HuH-7 (cell line): ENCODE measurements at regions not wholly inside any gene's neighbourhood (a gene's known extent, or its start where the extent isn't known, plus 50 kb on each side); places are given as distances from the start of the nearest gene placed in this dataset.

Experiments used
- DNase-seq: peaks from one replicate; pipeline ENCODE4 v3.0.0; 2011; ENCODE audit warnings: low spot score

- no peak for DNase-seq
These were observed 424.0 kb downstream of the CDH2 start for GRCh38 chr18:27752944-27753343.

GRCh38 chr18:27750923-27751322, 426.0 kb downstream of the CDH2 start:
- DNase-seq, result no peak

- DNase-seq, result peak; percentile 31
These were observed 426.9 kb downstream of the CDH2 start for GRCh38 chr18:27750014-27750413.

GRCh38 chr18:27749194-27749593, 427.7 kb downstream of the CDH2 start:
- DNase-seq, result no peak

- no peak for DNase-seq
These were observed 430.7 kb downstream of the CDH2 start for GRCh38 chr18:27746241-27746640.

- DNase-seq, result no peak
These were observed 441.8 kb downstream of the CDH2 start for GRCh38 chr18:27735117-27735516.

- DNase-seq, result no peak
These were observed 445.7 kb downstream of the CDH2 start for GRCh38 chr18:27731211-27731610.

GRCh38 chr18:27728659-27729058, 448.3 kb downstream of the CDH2 start:
- no peak for DNase-seq

GRCh38 chr18:27724362-27724761, 452.6 kb downstream of the CDH2 start:
- no peak for DNase-seq

GRCh38 chr18:27723168-27723567, 453.8 kb downstream of the CDH2 start:
- DNase-seq, result no peak

GRCh38 chr18:27719680-27720079, 457.2 kb downstream of the CDH2 start:
- DNase-seq, result no peak

GRCh38 chr18:27717816-27718215, 459.1 kb downstream of the CDH2 start:
- DNase-seq, result no peak

GRCh38 chr18:27717250-27717649, 459.7 kb downstream of the CDH2 start:
- no peak for DNase-seq

- DNase-seq, result no peak
These were observed 461.2 kb downstream of the CDH2 start for GRCh38 chr18:27715751-27716150.

- DNase-seq, result no peak
These were observed 463.2 kb downstream of the CDH2 start for GRCh38 chr18:27713738-27714095.

GRCh38 chr18:27713037-27713737, 463.7 kb downstream of the CDH2 start:
- no peak for DNase-seq

- no peak for DNase-seq
These were observed 464.9 kb downstream of the CDH2 start for GRCh38 chr18:27712066-27712465.

GRCh38 chr18:27711382-27711781, 465.5 kb downstream of the CDH2 start:
- no peak for DNase-seq

- no peak for DNase-seq
These were observed 467.6 kb downstream of the CDH2 start for GRCh38 chr18:27709344-27709743.

- no peak for DNase-seq
These were observed 469.7 kb downstream of the CDH2 start for GRCh38 chr18:27707201-27707600.

GRCh38 chr18:27704736-27705361, 472.1 kb downstream of the CDH2 start:
- no peak for DNase-seq

GRCh38 chr18:27699137-27699536, 477.8 kb downstream of the CDH2 start:
- DNase-seq, result no peak

- DNase-seq, result no peak
These were observed 480.8 kb downstream of the CDH2 start for GRCh38 chr18:27696148-27696547.

GRCh38 chr18:27695503-27695902, 481.4 kb downstream of the CDH2 start:
- DNase-seq, result no peak
